Parathyroid adenoma (tissue), 2 donors: ENCODE measurements at regions not wholly inside any gene's neighbourhood (a gene's known extent, or its start where the extent isn't known, plus 50 kb on each side); places are given as distances from the start of the nearest gene placed in this dataset.
A peak's percentile ranks its signal among the peaks of the same experiment; 100 is the strongest.

Experiments
- H2AFZ ChIP-seq: fragments of 300-600 bp; sonication (generic); one replicate; pipeline ENCODE4 v1.7.0; 2017; ENCODE audit warnings: antibody characterized with exemption, mild to moderate bottlenecking
- H3K27ac ChIP-seq: fragments of 300-600 bp; sonication (generic); one replicate; pipeline ENCODE4 v1.7.0; 2017
- H3K27me3 ChIP-seq: fragments of 300-600 bp; sonication (generic); one replicate; pipeline ENCODE4 v1.7.0; 2017; ENCODE audit warnings: low read length; ENCODE audit not compliant: control insufficient read depth, insufficient read depth
- H3K36me3 ChIP-seq: fragments of 300-600 bp; sonication (generic); one replicate; pipeline ENCODE4 v1.7.0; 2017; ENCODE audit warnings: low read length; ENCODE audit not compliant: control insufficient read depth, insufficient read depth
- H3K4me1 ChIP-seq: fragments of 300-600 bp; sonication (generic); one replicate; pipeline ENCODE4 v1.7.0; 2017; ENCODE audit warnings: control low read depth
- H3K4me2 ChIP-seq: fragments of 300-600 bp; sonication (generic); one replicate; pipeline ENCODE4 v1.7.0; 2017; ENCODE audit warnings: low read length
- H3K4me3 ChIP-seq: fragments of 300-600 bp; sonication (generic); one replicate; pipeline ENCODE4 v1.7.0; 2017; ENCODE audit warnings: low read depth, low read length
- H3K79me2 ChIP-seq: fragments of 300-600 bp; sonication (generic); one replicate; pipeline ENCODE4 v1.7.0; 2017; ENCODE audit warnings: control low read depth
- H3K9ac ChIP-seq: fragments of 300-600 bp; sonication (generic); one replicate; pipeline ENCODE4 v1.7.0; 2017; ENCODE audit warnings: mild to moderate bottlenecking
- H3K9me3 ChIP-seq: fragments of 300-600 bp; sonication (generic); one replicate; pipeline ENCODE4 v1.7.0; 2017; ENCODE audit warnings: low read length; ENCODE audit not compliant: control insufficient read depth
- TF ChIP-seq, protein P1 (sequence below): fragments of 300-600 bp; sonication (generic); IDR thresholded peaks from one replicate; pipeline ENCODE4 v1.7.0; 2017; ENCODE audit warnings: antibody characterized with exemption, mild to moderate bottlenecking
- donor health status: primary hyperparathyroidism.

DNA sequence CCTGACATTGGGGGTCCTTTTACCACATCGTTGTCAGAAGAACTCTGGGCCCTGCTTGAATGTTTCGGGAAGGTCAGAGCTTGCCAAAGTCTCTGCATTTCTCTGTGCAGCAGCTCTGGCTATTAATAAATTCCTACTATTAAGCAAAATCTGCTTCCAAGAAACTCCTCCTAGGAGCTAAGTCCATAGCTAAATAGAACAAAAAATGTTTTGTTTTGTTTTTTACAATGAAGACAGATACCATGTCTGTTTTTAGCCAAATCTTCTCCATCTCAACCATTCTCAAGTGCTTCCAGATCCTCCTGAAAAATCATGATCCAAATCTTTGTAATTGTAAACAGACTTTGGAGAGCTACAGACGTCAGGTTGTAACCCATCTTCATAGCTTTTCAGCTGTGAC lies 161.6 kb downstream of the SPATA18 start:
- no peaks in the 10 kb centered on the region for H3K79me2 ChIP-seq
- no peak overlapping the region for H3K4me3 ChIP-seq
- no peaks in the 10 kb centered on the region for H3K4me1 ChIP-seq
- H3K4me2 ChIP-seq: no peak overlapping the region
- no peaks in the 10 kb centered on the region for H3K27me3 ChIP-seq
- no peaks in the 10 kb centered on the region for H3K36me3 ChIP-seq
- no peak overlapping the region for H2AFZ ChIP-seq
- TF ChIP-seq, protein P1, sequence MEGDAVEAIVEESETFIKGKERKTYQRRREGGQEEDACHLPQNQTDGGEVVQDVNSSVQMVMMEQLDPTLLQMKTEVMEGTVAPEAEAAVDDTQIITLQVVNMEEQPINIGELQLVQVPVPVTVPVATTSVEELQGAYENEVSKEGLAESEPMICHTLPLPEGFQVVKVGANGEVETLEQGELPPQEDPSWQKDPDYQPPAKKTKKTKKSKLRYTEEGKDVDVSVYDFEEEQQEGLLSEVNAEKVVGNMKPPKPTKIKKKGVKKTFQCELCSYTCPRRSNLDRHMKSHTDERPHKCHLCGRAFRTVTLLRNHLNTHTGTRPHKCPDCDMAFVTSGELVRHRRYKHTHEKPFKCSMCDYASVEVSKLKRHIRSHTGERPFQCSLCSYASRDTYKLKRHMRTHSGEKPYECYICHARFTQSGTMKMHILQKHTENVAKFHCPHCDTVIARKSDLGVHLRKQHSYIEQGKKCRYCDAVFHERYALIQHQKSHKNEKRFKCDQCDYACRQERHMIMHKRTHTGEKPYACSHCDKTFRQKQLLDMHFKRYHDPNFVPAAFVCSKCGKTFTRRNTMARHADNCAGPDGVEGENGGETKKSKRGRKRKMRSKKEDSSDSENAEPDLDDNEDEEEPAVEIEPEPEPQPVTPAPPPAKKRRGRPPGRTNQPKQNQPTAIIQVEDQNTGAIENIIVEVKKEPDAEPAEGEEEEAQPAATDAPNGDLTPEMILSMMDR: no peak
- H3K9me3 ChIP-seq: no peaks in the 10 kb centered on the region
- no peak overlapping the region for H3K27ac ChIP-seq
- H3K9ac ChIP-seq: no peak overlapping the region

DNA sequence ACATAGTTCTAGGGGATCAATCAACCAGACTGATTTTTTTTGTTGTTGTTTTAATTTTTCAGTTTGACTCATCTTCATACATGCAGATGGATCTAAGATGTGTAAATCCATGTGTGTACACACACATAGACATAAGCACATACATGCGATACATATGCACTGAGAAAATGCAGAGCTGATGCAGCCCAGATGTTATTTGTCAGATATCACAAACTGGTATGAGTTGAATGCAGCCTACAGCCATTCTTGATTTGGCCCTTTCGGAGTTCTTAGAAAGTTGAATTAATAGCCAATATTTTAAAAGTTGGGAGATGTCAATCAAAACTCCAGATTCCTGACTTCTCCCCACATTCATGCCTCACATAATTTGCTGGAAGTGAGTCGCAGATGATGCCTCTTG lies 180.4 kb downstream of the SPATA18 start:
- Histone ChIP-seq H3K36me3 (no peaks in the 10 kb centered on the region), H3K27me3 (no peaks in the 10 kb centered on the region)

DNA sequence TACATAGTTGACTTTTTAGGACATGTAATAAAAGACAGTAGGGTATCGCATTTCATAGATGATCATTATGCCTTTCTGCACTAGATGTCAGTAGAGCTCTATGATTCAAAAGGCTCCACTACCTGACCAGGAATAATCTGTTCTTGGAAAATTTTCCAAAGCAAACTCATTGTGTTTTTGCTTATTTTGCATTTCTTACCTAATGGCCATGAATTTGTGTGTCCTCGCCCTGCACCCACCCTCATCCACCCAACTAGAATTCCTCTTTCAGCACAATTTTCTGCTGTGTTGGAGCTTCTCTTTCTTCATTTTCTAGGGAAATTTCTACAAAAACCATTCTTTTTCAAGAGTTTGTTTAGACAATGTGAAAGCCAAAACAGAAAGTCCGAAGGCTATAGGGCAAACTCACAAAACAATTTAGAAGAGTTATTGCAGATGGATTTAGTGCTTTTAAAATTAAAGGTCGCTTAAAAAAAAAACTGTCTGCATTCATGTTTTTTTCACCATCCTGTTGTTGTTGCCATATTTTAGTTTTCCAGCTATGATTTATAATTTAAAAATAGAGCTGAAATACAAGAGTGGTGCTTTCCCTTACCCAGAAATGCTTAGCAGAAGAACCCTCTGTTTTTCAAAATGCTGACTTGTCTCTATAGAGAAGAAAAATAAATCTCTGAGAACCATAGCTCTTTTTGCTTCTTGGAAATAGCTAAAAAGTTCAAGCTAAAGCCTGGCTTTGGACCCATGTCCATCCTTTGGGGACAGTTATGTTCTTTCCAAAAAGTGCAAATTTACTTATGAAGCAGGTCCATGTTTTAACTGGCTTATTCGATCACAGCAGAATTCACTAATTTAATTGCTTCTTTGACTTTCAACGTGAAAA lies 183.7 kb downstream of the SPATA18 start:
- H3K4me1 ChIP-seq: peaks cover 6% of the 10 kb centered on the region
- H3K27ac ChIP-seq: peak overlapping the region; percentile 80
- TF ChIP-seq, protein P1: peak; percentile 54
- no peaks in the 10 kb centered on the region for H3K27me3 ChIP-seq
- H3K36me3 ChIP-seq: no peaks in the 10 kb centered on the region
- no peaks in the 10 kb centered on the region for H3K79me2 ChIP-seq
- peak overlapping the region; percentile 52 for H3K4me3 ChIP-seq
- peak overlapping the region; percentile 64 for H3K4me2 ChIP-seq
- H2AFZ ChIP-seq: peak overlapping the region; percentile 56
- H3K9me3 ChIP-seq: no peaks in the 10 kb centered on the region
- H3K9ac ChIP-seq: no peak overlapping the region

More for the DNA sequence above, 180.4 kb downstream of the SPATA18 start:
- TF ChIP-seq, protein P1: no peak
- no peaks in the 10 kb centered on the region for H3K79me2 ChIP-seq
- no peak overlapping the region for H3K27ac ChIP-seq
- no peak overlapping the region for H3K4me3 ChIP-seq
- no peak overlapping the region for H3K4me2 ChIP-seq
- H3K9me3 ChIP-seq: no peaks in the 10 kb centered on the region
- H2AFZ ChIP-seq: no peak overlapping the region
- H3K4me1 ChIP-seq: peaks cover 6% of the 10 kb centered on the region
- no peak overlapping the region for H3K9ac ChIP-seq

DNA sequence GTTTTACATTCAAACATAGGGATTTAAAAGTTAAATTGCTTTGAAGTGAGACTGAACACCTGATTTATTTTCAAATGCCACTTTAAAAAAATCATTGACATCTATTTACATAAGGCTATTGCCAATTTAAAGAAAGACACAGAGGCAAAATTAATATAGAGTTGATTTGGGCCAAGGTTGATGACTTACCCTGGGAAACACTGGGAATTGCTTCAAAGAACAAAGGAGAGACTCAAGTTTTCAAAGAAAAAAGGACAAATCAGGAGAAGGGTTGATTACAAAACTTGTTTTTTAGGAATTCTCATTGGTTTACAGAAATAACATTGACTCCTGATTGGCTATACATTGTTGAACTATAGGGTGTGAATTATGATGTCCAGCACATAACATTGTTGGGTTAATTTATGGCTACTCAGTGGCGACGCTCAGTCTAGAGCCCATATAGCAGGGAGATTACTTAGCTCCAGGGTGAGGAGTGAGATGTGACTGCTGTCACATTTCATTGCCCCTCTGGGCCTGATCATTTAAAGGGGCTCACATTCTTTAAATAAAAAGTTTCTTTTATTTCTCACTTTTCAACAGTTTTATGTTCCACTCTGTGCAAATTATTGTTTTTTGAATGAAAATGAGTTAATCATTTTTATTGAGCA lies 184.6 kb downstream of the SPATA18 start:
- H3K4me3 ChIP-seq: no peak overlapping the region
- H3K4me2 ChIP-seq: no peak overlapping the region
- H3K9ac ChIP-seq: no peak overlapping the region
- H3K36me3 ChIP-seq: no peaks in the 10 kb centered on the region
- peaks cover 6% of the 10 kb centered on the region for H3K4me1 ChIP-seq
- TF ChIP-seq, protein P1: no peak
- no peaks in the 10 kb centered on the region for H3K27me3 ChIP-seq
- H2AFZ ChIP-seq: peak overlapping the region; percentile 1
- no peaks in the 10 kb centered on the region for H3K9me3 ChIP-seq
- peak overlapping the region; percentile 80 for H3K27ac ChIP-seq
- H3K79me2 ChIP-seq: no peaks in the 10 kb centered on the region
